WERI-Rb-1 (cell line): ENCODE measurements at regions not wholly inside any gene's neighbourhood (a gene's known extent, or its start where the extent isn't known, plus 50 kb on each side); places are given as distances from the start of the nearest gene placed in this dataset.

ENCODE experiments used
- DNase-seq: peaks from one replicate; pipeline ENCODE4 v3.0.0-alpha.2; 2020
- H3K27ac ChIP-seq: fragments of 250-450 bp; sonication (Bioruptor Pico); 2 replicates; pipeline ENCODE4 v1.5.1; 2020; ENCODE audit warnings: mild to moderate bottlenecking, moderate library complexity
- H3K27me3 ChIP-seq: fragments of 250-450 bp; sonication (Bioruptor Pico); 2 replicates; pipeline ENCODE4 v1.5.1; 2021; ENCODE audit warnings: mild to moderate bottlenecking, low read depth, moderate library complexity; ENCODE audit not compliant: insufficient read depth, severe bottlenecking
- H3K36me3 ChIP-seq: fragments of 250-450 bp; sonication (Bioruptor Pico); 2 replicates; pipeline ENCODE4 v1.5.1; 2020; ENCODE audit warnings: mild to moderate bottlenecking, moderate library complexity
- H3K4me3 ChIP-seq: 2 replicates; pipeline ENCODE4 v1.5.1; 2011; ENCODE audit warnings: low read depth, mild to moderate bottlenecking, control low read depth, low read length
- H3K9me3 ChIP-seq: fragments of 250-450 bp; sonication (Bioruptor Pico); 2 replicates; pipeline ENCODE4 v1.5.1; 2021; ENCODE audit warnings: mild to moderate bottlenecking, moderate library complexity; ENCODE audit not compliant: severe bottlenecking
- TF ChIP-seq, protein P1 (sequence below): IDR thresholded peaks from 2 replicates; pipeline ENCODE4 v1.5.1; 2011; ENCODE audit warnings: low read depth, mild to moderate bottlenecking, control low read depth, inconsistent platforms, low read length

DNA sequence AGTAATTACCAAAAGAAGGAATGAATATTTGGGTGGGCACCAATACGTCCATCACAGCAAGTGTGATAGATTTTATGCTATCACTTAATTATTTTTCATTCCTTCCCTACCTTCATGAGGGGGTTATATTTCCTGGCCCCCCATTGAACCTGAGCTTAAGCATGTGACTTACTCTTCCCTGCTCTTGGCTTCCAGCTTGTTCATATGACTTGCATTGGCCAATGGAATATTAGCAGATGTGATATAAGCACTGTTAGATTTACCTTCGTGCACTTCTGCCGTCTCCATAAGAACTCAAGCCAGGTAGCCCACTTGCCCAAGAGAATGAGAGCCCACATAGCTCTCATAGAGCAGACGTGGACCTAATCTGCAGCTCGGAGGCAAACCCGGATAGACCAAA lies 99.1 kb upstream of the SMARCA2 start:
- Histone ChIP-seq H3K4me3 (no peak overlapping the region), H3K9me3 (no peaks in the 10 kb centered on the region), H3K27ac (no peak overlapping the region), H3K27me3 (peaks cover 8% of the 10 kb centered on the region), H3K36me3 (no peaks in the 10 kb centered on the region)
- DNase-seq: no peak
- TF ChIP-seq, protein P1, sequence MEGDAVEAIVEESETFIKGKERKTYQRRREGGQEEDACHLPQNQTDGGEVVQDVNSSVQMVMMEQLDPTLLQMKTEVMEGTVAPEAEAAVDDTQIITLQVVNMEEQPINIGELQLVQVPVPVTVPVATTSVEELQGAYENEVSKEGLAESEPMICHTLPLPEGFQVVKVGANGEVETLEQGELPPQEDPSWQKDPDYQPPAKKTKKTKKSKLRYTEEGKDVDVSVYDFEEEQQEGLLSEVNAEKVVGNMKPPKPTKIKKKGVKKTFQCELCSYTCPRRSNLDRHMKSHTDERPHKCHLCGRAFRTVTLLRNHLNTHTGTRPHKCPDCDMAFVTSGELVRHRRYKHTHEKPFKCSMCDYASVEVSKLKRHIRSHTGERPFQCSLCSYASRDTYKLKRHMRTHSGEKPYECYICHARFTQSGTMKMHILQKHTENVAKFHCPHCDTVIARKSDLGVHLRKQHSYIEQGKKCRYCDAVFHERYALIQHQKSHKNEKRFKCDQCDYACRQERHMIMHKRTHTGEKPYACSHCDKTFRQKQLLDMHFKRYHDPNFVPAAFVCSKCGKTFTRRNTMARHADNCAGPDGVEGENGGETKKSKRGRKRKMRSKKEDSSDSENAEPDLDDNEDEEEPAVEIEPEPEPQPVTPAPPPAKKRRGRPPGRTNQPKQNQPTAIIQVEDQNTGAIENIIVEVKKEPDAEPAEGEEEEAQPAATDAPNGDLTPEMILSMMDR: no peak

DNA sequence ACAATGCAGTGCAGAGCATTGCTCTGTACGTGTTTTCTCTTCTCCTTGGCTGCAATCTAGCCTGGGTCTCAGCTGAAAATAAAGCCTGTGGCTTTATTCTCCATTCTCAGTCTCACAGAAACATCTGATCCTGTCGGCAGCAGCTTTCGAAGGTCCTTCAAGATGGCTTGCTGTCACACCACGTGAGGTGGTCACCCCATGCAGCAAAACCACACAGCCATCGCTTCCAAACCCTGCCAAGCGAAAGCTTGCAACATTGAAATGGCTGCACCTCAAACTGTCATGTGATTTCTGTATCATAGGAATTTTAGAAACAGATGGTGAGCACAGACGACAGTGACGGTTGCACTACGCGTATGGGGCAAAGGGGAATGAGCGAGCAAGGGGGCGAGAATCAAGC lies 98.5 kb upstream of the SMARCA2 start:
- TF ChIP-seq, protein P1: no peak
- H3K9me3 ChIP-seq: no peaks in the 10 kb centered on the region
- H3K36me3 ChIP-seq: no peaks in the 10 kb centered on the region
- H3K27ac ChIP-seq: no peak overlapping the region
- no peak overlapping the region for H3K4me3 ChIP-seq
- DNase-seq: no peak
- peaks cover 8% of the 10 kb centered on the region for H3K27me3 ChIP-seq

DNA sequence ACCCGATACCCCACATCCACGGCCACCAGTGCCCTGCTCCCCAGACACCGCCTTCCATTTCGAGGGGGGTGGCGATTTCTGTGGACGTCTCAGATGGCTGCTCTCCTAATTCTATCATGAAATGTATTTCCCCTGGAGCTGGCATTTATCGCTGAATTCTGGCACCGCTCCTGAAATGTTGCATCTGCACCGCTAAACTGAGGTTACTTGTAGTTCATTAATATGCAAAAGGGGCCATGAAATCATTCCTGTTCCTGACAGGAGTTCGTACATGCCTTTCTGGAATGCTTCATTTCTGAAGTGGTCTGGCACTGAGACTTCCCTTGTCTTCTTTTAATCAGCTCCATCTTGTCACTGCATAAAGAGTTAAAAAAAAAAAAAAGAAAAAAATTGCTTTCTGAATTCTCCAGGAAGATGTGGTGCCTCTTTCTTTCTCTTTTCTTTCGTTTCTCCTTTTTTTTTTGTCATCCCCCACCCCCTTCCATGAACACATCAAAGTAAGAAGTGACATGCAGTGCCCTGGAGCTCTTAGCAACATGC lies 97.7 kb upstream of the SMARCA2 start:
- peaks cover 10% of the 10 kb centered on the region for H3K27me3 ChIP-seq
- no peak overlapping the region for H3K4me3 ChIP-seq
- no peaks in the 10 kb centered on the region for H3K9me3 ChIP-seq
- TF ChIP-seq, protein P1: no peak
- H3K36me3 ChIP-seq: no peaks in the 10 kb centered on the region
- no peak for DNase-seq
- no peak overlapping the region for H3K27ac ChIP-seq

- TF ChIP-seq, protein P1: no peak
- no peaks in the 10 kb centered on the region for H3K36me3 ChIP-seq
- H3K27me3 ChIP-seq: peaks cover 10% of the 10 kb centered on the region
- H3K27ac ChIP-seq: no peak overlapping the region
- H3K4me3 ChIP-seq: no peak overlapping the region
- no peak for DNase-seq
- H3K9me3 ChIP-seq: no peaks in the 10 kb centered on the region
Observed at GRCh38 chr9:1918108-1918507, 97.0 kb upstream of the SMARCA2 start.

DNA sequence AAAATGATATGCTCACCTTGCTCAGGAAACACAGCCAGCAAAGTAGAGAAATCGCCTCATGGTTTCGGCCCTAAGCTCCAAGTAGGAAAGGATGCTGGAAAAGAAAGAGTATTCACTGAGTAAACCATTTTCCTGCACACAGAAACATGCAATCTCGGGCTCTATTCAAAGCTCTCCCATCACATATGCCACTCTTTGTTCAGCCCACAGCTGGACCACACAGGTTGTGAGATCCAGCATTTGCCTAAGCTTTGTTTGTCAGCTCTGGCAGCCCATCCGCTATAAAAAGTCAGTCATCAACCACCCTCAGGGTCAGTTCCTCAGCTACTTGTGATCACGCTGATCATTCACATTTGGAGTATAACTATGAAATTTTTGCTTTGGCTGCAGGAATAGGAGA lies 96.5 kb upstream of the SMARCA2 start:
- no peaks in the 10 kb centered on the region for H3K36me3 ChIP-seq
- TF ChIP-seq, protein P1: no peak
- H3K9me3 ChIP-seq: no peaks in the 10 kb centered on the region
- peaks cover 10% of the 10 kb centered on the region for H3K27me3 ChIP-seq
- no peak for DNase-seq
- no peak overlapping the region for H3K27ac ChIP-seq
- no peak overlapping the region for H3K4me3 ChIP-seq

GRCh38 chr9:1919229-1919628 lies 95.9 kb upstream of the SMARCA2 start:
- no peak for DNase-seq
- TF ChIP-seq, protein P1: no peak
- peaks cover 10% of the 10 kb centered on the region for H3K27me3 ChIP-seq
- no peak overlapping the region for H3K4me3 ChIP-seq
- H3K36me3 ChIP-seq: no peaks in the 10 kb centered on the region
- H3K9me3 ChIP-seq: no peaks in the 10 kb centered on the region
- no peak overlapping the region for H3K27ac ChIP-seq
